Kidney (tissue), 13 donors: ENCODE measurements at regions not wholly inside any gene's neighbourhood (a gene's known extent, or its start where the extent isn't known, plus 50 kb on each side); places are given as distances from the start of the nearest gene placed in this dataset.

Experiments
- DNase-seq, 5 donors: peaks; one replicate each; pipeline ENCODE4 v3.0.0-alpha.2; 2013 to 2020
- FAIRE-seq: peaks from 2 replicates; lab custom pipeline; 2012; peaks lifted over from hg19 to GRCh38; lab: Jason Lieb, UNC
- H3K27ac ChIP-seq, 2 donors: one replicate each; pipeline ENCODE4 v1.7.0; 2013; ENCODE audit warnings: low read depth in 2 of 2, low read length in 2 of 2, inconsistent platforms in 1 of 2
- H3K27me3 ChIP-seq: one replicate; pipeline ENCODE4 v1.7.1; 2013; ENCODE audit warnings: low read length, inconsistent platforms; ENCODE audit not compliant: control insufficient read depth, insufficient read depth
- H3K36me3 ChIP-seq, 3 donors: one replicate each; pipeline versions ENCODE4 v1.7.0 to v1.7.1; 2013; ENCODE audit warnings: low read length in 3 of 3, control low read depth in 1 of 3, inconsistent platforms in 1 of 3; ENCODE audit not compliant: insufficient read depth in 3 of 3, control insufficient read depth in 2 of 3
- H3K4me1 ChIP-seq, 3 donors: one replicate each; pipeline versions ENCODE4 v1.7.0 to v1.7.1; 2013; ENCODE audit warnings: low read length in 3 of 3, inconsistent platforms in 1 of 3, low read depth in 1 of 3; ENCODE audit not compliant: control insufficient read depth in 2 of 3, insufficient read depth in 2 of 3
- H3K4me3 ChIP-seq, 3 donors: one replicate each; pipeline versions ENCODE4 v1.7.0 to v1.8.1; 2013; ENCODE audit warnings: low read length in 3 of 3, control low read depth in 1 of 3, inconsistent platforms in 1 of 3
- H3K9ac ChIP-seq, 3 donors: one replicate each; pipeline versions ENCODE4 v1.7.0 to v1.7.1; 2013; ENCODE audit warnings: low read length in 3 of 3, control low read depth in 1 of 3, inconsistent platforms in 1 of 3
- H3K9me3 ChIP-seq, 3 donors: one replicate each; pipeline versions ENCODE4 v1.7.0 to v1.7.1; 2013; ENCODE audit warnings: low read length in 3 of 3, control low read depth in 1 of 3, inconsistent platforms in 1 of 3; ENCODE audit not compliant: control insufficient read depth in 2 of 3, insufficient read depth in 1 of 3
- CTCF ChIP-seq: IDR thresholded peaks from 3 replicates; pipeline ENCODE4 v1.5.1; 2012; ENCODE audit warnings: mild to moderate bottlenecking, moderate library complexity, borderline replicate concordance; ENCODE audit not compliant: insufficient read depth; ENCODE audit errors: extremely low read depth
- intact Hi-C: fragments of 100-400 bp; cut with DNase I; formaldehyde crosslinking; loops from one replicate; pipeline ENCODE4 v1.11.1; 2022
- donor health status: control.
- donor health status: control.
- donor health status: control.
- donor health status: control.
- donor health status: control.
- donor health status: DM: yes; HTN: yes; CAD: no.
- donor health status: Normal renal cell carcinoma (clear cell type).

- H3K27me3 ChIP-seq = no peaks in the 10 kb centered on the region
- no peak for TF ChIP-seq CTCF
- FAIRE-seq = no peak
Observed at GRCh38 chr10:128275388-128276177, 149.4 kb upstream of the MKI67 start.

GRCh38 chr10:128277267-128277840 lies 151.1 kb upstream of the MKI67 start:
- FAIRE-seq = no peak
- Histone ChIP-seq H3K27ac (no peak overlapping the region), H3K27me3 (no peaks in the 10 kb centered on the region), H3K9me3 (no peaks in the 10 kb centered on the region), H3K9ac (no peak overlapping the region), H3K36me3 (no peaks in the 10 kb centered on the region), H3K4me3 (no peak overlapping the region), H3K4me1 (no peaks in the 10 kb centered on the region)
- intact Hi-C loops = no loop called here
- no peak for TF ChIP-seq CTCF
- DNase-seq = no peak

More at GRCh38 chr10:128275388-128276177, 149.4 kb upstream of the MKI67 start:
- Histone ChIP-seq H3K9ac (no peak overlapping the region), H3K27ac (no peak overlapping the region), H3K36me3 (no peaks in the 10 kb centered on the region), H3K4me3 (no peak overlapping the region), H3K9me3 (no peaks in the 10 kb centered on the region), H3K4me1 (no peaks in the 10 kb centered on the region)
- intact Hi-C loops = no loop called here
- DNase-seq = peak in 1 of 5 donors; percentile 17

GRCh38 chr10:128278362-128278761 lies 152.1 kb upstream of the MKI67 start:
- H3K4me3 ChIP-seq = no peak overlapping the region
- H3K9ac ChIP-seq = no peak overlapping the region
- H3K9me3 ChIP-seq = no peaks in the 10 kb centered on the region
- no peaks in the 10 kb centered on the region for H3K4me1 ChIP-seq
- H3K27me3 ChIP-seq = no peaks in the 10 kb centered on the region
- intact Hi-C loops = no loop called here
- no peaks in the 10 kb centered on the region for H3K36me3 ChIP-seq
- H3K27ac ChIP-seq = no peak overlapping the region
- TF ChIP-seq CTCF = no peak
- DNase-seq (no peak), FAIRE-seq (no peak)
